ENCODE measurements at regions not wholly inside any gene's neighbourhood (a gene's known extent, or its start where the extent isn't known, plus 50 kb on each side); places are given as distances from the start of the nearest gene placed in this dataset.

DNA sequence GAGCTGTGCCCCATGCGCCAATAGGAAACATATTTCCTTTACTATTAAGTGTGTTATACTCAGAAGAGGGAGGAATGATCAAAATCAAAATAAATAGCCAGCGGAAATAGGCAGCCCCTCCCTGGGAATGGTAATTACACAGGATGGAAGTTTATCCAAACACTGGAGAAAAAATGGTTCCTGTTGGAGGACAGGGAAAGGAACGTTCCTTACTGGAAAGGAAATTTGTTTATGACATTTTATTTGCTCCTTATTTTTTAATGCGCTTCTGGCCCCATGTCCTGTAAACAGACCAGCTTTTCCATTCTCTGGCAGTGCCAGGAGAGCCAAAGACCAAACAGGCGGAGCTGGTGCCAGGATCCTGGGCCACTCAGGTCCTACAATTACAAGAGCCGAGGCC lies 273.7 kb downstream of the SOX9 start:
- ATAC-seq: no peak

DNA sequence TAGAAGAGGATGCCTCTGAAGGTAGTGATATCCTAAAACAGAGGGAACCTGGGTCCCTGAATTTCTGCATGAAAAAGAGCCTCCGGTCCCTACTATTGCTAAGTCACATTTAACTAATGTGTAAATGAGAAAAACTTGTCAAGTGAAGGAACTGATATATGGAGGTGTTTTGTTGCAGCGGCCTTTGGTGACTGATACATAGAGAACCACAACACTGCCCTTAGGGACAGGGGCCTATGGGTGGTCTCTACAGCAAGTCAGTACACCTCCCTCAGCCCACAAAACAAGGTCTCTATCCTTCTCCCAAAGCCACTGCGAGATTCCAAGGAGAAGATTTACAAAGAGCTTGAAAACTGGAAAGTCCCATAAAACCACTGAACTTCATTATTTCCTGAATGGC lies 275.3 kb downstream of the SOX9 start:
- no peak for ATAC-seq

DNA sequence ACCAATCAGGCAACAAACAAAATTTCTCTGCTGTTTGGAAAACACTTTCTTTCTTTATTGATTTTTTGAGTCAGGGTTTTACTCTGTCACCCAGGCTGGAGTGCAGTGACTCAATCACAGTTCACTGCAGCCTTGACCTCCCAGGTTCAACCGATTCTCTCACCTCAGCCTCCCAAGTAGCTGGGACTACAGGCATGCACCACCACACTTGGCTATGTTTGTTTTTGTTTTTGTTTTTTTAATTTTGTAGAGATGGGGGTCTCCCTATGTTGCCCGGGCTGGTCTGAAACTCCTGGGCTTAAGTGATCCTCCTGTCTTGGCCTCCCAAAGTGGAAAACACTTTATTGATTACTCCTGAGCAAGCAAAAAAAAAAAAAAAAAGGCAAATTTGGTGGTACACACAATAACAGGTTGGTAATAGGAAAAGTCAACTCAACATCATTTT lies 276.4 kb downstream of the SOX9 start:
- no peak for ATAC-seq

DNA sequence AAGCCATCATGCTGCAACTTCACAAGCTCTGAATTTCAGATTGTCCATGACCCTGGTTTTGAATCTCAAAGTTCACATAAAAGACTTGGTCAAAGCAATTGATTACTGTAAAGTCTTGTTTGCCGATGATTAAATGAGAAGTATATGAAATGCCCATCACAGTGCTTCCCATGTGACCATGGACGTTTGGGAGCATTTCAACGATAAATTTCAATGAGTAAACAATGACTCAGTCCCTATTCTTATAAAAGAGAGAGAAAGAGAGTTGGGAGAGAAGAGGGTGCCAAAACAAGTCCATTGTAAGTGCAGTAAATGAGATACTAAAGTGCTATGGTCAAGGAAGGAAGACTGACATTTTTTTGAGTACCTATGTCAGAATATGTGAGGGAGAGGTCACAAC lies 276.9 kb downstream of the SOX9 start:
- no peak for ATAC-seq

DNA sequence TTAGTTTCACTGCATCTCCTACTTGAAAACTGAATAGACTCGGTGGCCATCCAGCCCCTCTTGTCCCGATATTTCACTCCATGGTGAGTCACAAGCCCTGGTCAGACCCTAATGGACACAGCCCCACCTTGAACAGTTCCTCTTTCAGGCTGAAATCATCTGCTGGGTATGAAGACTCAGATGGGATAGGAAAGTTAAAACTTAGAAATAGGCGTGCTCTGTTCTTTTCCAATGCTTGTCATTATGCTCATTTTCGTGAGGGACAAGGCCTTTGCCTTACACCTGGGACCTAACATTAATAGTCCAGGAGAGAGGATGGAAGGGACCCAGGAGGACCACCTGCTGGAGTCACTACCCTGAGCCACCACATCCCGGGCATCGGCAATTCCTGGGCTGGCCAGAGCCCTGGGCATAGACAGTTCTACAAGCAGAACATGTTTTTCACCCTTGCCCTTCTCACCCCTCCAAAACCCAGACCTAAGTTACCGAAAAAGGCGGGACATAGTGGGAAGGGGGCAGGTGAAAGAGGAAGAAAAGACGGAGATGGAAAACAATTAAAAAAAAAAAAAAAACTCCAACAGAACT lies 278.3 kb downstream of the SOX9 start:
- ATAC-seq: no peak

DNA sequence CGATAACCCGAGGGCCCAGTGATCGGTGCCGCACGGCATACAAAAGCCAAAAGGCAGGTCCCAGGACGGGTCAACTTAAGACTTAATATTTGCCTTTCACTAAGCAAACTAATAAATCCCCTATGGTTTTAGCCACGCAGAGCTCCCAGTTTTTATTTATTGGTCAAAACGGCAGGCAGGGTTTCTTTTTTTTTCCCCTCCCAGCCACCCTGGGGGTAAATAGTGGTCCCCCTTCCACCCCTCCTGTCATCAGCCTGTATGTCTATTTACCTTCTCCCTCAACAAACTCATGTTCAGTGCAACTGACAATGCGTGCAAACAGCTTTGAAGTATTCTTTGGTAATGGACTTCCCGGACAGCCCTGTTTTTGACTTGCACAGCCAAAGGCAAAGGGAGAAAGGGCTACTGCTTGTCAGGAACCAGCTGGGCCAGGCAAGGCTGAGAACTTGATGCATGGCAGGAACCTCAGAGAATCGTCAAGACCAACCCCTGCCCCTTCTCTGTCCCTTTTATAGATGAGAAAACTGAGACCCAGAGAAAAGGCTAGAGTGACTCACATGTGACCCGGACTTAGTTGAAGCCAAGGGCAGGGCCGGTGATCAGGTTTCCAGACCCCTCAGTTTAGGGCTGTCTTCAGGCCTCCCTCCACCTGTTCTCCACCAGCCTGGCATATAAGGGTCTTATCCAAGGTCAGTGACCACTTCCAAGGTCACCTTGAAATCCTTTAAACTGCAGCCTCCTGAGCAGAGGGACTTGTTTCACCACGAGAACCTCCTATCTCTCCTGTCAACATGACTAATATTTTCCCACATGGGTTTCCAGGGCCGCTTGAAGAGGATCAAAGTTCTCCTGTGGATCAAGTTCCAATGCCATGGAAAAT lies 279.0 kb downstream of the SOX9 start:
- no peak for ATAC-seq

DNA sequence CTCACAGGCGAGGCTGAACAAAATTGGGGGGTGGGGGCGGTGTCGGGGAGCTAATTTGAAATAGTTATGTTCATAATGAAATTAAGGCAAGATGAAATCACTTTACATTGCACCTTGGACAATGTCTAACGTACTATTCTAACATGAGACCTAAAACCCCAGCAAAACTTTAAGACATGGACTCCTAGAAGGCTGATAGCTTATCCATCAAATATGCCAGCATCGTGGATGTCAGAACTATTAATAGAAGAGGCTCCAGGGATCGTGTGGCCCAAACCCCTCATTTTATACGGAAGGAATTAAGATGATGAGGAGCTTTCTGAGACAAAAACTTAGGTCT lies 279.6 kb downstream of the SOX9 start:
- ATAC-seq: no peak

DNA sequence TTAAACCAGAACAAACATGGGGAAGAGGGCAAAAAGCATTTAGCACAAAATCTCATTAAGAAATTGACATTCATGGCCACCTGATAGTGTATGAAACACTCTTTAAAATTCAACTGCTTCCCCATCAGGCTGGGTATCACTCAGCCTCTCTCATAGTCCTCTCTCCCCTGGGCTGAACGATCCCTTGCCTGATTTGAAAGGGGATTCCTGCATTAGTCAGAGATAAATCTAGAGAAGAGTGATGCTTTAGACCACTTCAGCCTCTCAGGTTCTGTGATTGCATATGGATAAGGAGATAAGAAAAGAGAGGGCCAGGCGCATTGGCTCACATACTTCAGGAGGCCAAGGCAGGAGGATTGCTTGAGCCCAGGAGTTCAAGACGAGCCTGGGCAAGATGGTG lies 280.0 kb downstream of the SOX9 start:
- ATAC-seq: no peak

GRCh38 chr17:72401883-72402726 lies 281.3 kb downstream of the SOX9 start:
- no peak for ATAC-seq

- ATAC-seq: no peak
These were observed 281.9 kb downstream of the SOX9 start for GRCh38 chr17:72402727-72403210.

GRCh38 chr17:72403713-72404209 lies 282.9 kb downstream of the SOX9 start:
- ATAC-seq: no peak

- no peak for ATAC-seq
These were observed 284.1 kb downstream of the SOX9 start for GRCh38 chr17:72404872-72405271.

- no peak for ATAC-seq
These were observed 284.9 kb downstream of the SOX9 start for GRCh38 chr17:72405662-72406230.

GRCh38 chr17:72406498-72406897 lies 285.7 kb downstream of the SOX9 start:
- ATAC-seq: no peak

GRCh38 chr17:72407336-72407909 lies 286.6 kb downstream of the SOX9 start:
- peak; percentile 63 for ATAC-seq

DNA sequence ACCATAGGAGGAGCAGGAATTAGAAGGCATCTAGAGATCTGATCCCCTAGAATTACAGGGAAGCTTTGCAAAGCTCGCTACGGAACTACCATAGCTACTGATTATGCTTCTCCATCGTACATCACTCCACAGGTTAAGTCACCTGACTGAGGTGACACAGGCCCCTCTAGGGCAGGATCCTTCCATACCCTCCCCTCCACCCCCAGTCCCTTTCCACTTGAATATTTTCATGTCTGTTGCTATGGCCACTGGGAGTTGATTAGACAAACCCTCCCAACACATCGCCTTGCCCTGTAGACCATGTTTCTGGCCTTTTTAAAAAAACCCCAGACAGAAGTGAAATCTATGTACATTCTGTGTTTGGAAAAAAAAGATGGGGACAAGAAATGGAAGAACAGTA lies 287.1 kb downstream of the SOX9 start:
- no peak for ATAC-seq

GRCh38 chr17:72408641-72409040 lies 287.8 kb downstream of the SOX9 start:
- ATAC-seq: no peak

GRCh38 chr17:72409405-72410002 lies 288.7 kb downstream of the SOX9 start:
- peak; percentile 9 for ATAC-seq

DNA sequence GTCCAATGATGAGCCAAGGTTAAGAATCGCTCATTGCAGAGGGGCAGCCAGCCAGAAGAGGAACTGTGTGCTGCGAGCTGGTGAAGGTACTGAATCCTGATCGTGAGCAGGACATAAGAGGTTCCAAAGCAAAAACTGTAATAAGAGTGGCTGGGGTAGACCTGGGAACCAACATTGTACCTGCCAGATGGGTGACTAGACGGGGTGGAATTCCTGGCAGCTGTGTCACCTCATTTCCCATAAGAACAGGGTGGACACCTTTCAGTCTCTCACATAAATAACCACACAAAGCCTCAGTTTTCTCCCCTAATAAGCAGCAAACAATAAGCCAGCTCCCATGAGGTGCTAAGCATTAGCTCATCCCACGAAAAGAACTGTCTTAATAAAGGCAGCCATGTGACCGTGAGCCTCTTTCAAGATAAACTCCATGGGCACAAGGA lies 290.3 kb downstream of the SOX9 start:
- peak; percentile 63 for ATAC-seq

GRCh38 chr17:72412650-72413076 lies 291.8 kb downstream of the SOX9 start:
- no peak for ATAC-seq
